GM04504 (cell line): ENCODE measurements at regions not wholly inside any gene's neighbourhood (a gene's known extent, or its start where the extent isn't known, plus 50 kb on each side); places are given as distances from the start of the nearest gene placed in this dataset.

ENCODE experiments used
- DNase-seq: peaks from one replicate; pipeline ENCODE4 v3.0.0-alpha.2; 2012; ENCODE audit warnings: low read depth

DNA sequence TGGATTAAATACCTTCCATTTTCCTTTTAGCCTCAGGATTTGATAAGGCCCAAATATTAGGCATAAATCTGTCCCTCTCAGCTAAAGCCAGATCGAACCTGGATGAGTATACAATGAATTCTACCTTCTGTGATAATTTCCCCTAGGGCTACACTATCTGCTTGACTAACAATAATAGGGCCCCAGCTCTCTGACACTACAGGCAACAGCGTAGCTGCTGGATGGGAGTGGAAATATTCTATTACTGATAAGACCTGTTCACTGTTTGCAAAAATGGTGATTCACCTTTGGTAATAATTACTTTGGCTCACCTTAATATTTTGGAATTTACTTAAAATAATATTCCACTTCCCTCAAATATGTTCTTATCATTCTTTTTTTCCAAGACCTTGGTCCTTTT is 644.2 kb upstream of the SEMA6A start:
- DNase-seq = no peak

DNA sequence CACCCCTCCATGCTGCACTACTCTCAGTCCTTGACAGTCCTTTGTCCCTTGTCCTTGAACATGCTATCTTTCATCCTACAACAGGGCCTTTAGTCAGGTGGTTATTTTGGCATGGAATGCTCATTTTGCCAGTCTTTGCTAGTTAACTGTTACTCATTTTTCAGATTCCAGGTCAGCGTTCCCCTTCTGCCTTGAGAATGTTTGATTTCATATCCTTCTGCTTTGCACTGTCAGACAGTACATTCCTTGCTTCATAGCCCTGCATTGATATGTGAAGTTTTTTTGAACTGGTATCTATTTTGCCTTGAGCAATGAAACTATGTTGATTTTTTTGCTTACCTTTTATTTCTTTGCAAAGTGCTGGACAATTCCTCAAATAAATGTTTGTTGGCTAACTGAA is 638.2 kb upstream of the SEMA6A start:
- DNase-seq = no peak

DNA sequence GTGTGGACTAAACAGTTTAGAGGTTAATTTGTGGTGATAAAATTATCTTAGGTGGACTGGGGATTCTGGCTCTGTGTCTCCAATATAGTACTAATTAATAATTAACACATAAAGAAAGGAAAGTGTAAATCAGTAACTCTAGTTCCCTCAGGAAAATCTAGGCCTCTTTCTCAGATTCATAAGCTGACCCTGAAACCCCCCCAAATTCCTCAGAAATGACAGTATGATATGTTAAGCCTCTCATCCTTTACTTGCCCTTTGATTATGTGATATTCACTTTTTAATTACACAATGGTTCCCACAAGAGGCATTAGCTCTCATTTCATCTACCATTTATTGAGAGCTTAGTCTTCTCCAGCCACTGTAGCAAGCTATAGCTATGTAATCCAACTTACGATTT is 636.2 kb upstream of the SEMA6A start:
- DNase-seq = no peak

DNA sequence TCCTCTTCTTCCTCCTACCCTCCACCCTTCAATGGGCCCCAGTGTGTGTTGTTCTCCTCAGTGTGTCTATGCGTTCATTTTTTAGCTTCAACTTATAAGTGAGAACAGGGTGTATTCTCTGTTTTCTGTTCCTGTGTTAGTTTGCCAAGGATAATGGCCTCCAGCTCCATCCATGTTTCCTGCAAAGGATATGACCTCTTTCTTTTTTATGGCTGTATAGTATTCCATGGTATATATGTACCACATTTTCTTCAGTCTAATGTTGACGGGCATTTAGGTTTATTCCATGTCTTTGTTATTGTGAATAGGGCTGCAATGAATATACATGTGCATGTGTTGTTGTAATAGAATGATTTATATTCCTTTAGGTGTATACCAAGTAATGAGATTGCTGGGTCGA is 634.9 kb upstream of the SEMA6A start:
- no peak for DNase-seq

DNA sequence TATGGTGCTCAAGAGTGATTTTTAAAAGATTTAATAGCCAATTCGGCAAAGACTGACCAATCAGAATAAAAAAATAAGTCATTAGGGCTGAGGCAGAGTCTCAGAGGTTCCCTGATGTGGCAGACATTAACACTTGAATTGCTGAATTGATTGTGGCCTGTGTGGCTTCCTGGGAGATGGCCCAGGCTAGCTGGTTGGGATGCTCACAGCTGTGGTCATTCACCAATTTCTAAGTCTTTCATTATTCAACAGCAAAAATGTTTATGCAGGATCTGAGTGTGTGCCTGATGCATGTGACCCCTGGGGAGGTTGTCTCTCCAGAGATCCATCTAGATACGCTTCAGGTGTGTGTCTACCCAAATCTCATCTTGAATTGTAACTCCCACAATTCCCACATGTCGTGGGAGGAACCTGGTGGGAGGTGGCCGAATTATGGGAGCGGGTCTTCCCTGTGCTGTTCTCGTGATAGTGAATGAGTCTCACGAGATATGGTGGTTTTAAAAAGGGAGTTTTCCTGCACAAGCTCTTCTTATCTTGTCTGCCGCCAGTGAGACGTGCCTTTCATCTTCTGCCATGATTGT is 632.6 kb upstream of the SEMA6A start:
- no peak for DNase-seq

DNA sequence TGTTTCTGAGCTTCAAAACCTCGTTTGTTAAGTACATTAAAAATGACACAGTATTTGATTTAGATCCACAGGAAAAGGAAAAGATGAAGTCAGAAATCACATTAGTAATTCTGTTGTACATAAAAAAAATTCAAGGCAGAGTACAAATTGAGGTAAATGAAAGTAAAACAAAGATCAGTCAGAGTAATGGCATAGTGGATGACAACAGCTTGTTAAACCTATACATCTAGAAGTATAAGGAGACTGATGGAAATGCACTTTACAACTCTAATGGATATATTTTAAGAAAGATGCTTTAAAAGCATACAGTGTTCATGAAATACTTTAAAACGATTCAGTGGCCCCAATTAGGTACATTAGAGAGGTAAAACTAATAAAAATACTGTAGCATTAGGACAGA is 631.3 kb upstream of the SEMA6A start:
- DNase-seq = no peak

DNA sequence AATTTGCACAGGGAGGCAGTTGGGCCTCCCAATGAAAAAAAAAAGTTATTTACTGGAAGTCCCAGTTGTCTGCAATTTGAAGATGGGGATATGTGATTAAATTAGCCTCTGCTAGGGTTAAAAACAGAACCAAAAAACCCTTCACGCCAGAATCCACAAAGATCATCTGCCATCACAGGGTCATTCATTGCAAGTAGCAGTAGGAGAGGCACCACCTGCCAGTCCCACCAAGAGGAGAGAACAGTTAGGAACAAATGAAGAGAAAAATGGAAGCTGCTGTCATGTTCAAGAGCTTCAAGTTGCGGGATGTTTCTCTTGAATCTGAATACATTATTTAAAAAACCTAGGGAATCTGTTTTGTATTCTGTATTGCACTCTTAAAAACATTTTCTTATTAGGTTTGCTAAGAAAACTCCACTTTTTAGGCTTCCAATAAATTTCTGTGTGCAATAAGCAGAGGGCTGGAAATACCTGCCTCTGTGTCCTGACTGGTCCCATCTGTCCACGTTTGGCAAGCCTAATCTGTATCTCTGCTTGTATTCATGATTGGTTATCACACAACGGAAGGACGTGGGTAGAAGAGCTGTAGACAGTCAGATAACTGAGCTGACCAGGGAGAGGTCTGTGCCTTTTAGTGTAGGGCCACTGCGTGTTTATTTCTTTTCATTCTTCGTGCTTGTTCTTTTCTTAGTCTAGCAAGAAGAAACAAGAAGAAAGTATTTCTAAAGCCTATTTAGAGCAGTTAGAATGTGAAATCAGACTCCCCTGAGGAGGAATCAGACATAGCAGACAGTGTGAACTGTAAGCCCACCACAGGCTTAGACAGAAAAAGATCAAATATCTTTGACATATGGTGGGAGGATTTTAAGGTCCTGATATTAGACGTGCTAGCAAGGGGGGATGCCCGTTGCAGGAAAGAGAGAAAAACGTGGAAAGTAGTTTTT is 630.6 kb upstream of the SEMA6A start:
- no peak for DNase-seq

DNA sequence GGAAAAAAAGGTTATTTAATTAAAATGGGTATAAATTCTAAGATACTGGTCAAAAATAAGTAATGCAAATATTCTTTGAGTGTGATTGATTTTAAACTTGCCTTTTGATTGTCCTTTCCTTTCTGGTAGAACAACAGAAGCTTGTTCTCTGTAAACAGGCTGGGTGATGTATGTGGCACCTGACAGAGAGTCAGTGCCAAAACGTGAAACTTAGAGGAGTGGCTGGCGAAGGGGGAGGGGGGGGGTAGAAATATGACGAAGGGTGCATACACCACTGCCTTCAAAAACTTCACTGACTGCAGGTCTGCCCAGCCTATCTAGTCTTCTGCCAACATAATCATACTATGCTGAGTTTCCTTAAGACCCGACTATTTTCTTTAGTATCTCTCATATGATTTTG is 629.8 kb upstream of the SEMA6A start:
- no peak for DNase-seq

DNA sequence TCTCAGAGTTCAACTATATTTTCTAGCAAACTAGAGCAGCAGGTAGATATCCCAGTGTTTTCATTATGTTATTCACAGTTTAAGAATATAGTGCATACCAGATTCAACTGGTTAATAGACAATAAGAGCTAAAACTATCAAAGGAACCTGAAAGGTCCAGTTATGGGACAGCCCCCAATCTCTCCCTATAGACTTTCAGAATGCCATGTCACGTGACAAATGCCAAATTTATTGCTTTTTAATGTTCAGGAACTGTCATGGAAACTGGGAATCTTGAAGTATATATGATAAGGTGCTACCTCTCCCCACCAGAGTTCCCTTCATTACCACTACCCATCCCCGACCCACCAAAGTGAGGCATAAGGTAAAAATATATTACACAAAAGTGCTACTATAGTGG is 629.0 kb upstream of the SEMA6A start:
- no peak for DNase-seq

DNA sequence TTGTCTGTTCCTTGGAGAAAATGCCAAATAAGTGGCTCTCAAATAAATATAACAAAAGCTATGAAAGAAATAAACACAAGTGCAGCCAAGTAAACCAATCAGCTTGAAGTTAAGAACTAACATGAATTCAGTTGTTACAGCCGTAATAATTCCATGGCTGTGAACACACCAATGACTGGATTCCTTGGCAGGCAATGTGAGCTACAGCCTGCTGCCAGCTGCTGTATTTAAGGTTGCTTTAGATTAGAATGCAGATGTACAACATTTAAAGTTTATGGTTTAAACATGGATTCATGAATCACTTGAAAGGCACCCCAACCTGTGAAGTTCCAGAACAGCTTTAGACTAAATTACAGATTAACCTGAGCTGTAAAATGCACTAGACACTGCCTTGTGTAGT is 626.4 kb upstream of the SEMA6A start:
- DNase-seq = peak; percentile 1

DNA sequence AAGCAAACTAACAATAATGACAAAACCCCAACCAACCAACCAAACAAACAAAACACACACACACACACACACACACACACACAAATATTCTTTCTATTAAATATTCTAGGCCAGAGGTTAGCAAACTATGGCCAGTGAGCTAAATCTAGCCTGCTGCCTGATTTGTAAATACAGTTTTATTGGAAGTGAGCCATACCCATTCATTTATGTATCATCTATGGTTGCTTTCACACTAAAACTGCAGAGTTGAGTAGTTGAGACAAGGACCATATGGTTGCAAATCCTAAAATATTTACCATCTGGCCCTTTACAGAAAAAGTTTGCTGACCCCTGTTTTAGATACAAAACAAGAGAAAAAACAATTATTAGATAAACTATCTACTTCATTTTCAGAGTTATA is 620.5 kb upstream of the SEMA6A start:
- DNase-seq = no peak

DNA sequence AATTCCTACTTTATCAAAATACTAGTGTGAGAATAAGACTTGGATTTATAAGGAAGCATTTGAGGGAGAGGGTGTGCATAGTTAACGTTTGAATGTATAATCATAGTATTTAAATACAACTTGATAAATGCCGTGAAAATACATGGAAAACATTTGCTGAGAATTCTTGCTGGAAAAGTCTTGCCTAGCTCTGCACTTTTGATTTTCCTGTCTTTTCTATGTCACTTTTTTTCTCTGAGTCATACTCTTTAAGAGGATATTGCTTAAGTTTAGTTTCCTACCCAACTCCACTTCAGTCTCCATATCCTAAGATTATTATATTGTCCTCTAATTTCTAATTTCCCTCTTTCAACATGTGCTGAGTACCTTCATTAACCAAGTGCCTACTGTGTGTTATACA is 616.6 kb upstream of the SEMA6A start:
- DNase-seq = no peak

DNA sequence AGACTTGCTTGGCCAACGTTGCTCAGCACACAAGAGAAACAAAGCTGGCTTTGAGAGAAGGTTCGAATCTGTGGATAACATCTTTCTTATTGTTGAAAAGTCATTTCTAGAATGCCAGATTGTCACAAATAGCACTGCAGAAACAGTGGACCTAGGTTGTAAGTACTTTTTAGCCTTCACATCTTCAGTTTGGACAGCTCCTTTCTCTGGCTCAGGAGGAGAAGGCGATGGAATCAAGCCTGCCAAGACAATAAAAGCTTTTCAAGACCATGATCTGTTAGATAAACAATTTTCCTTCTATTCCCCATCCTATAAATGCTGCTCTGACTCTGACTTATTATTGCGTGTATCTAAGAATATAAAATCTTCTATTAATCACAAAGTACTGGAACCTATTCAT is 615.2 kb upstream of the SEMA6A start:
- no peak for DNase-seq

DNA sequence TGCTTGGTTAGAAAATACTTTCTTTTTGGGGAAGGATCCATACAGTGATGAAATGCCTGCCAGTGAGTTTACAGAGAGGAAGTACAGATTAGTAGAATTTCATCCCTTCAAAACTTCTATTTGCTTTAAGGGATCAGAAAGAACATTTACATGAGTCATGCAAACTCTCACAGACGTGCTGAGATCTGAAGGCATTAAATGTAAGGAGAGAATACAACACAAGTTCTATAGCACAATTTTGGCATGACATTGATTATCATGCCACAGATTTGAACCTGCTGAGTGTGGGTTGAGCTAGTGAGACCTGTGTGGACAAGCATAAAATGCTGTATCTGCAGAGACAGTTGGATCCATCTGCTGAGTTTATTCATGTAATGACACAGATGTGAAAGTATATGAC is 613.6 kb upstream of the SEMA6A start:
- no peak for DNase-seq

DNA sequence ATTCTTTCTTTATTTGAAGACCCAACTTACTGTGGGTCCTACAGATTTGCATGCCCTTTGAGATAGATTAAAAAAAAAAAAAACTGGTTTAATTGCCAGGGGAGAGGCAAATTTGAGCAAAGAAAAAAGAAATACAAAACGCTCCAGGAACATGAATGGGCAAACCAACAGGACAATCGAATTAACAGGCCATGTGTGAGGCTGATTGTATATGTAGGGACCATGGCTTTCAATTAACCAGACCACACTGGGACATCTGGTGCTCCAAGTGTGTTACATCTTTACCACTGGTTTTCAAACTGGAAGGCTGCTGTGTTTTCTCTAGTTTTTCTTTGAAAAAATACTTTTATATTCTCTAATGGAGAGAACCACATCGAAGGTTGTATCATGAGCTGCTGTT is 612.1 kb upstream of the SEMA6A start:
- DNase-seq = no peak

DNA sequence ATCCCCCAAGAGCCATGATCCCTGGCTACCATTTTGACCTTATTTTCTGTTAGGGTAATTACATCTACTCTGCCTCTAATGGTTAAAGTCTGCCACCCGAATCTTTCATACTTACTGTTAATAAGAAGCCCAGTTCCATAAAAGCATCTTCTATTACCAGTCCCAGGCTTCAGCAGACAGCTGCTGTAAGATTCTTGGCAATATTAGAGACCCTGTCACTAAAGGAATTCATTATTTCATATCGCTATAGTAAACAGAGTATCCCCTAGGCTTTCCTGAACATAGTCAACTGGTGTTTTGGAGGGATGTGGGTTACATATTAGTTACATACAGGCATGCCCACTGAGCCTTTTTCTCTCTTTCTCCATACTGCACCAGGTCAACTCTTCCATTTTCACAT is 608.7 kb upstream of the SEMA6A start:
- no peak for DNase-seq

DNA sequence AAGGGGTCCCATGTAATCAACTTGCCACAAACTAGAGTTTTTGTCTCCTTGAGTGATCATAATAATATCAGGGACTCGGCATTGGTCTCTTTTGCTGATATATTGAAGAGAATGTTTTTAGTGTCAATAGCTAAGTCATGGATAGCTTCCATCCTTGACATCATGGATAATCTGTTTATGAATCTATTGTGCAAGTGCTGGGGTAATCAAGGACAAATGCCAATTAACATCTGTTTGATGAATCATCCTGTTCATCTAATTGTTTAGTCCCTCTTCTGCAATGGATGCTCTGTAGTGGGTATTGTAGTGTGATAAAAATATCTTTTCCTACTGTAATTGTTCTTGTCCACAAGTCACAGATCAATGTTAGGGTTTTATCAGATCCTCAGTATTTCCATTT is 607.5 kb upstream of the SEMA6A start:
- DNase-seq = no peak

DNA sequence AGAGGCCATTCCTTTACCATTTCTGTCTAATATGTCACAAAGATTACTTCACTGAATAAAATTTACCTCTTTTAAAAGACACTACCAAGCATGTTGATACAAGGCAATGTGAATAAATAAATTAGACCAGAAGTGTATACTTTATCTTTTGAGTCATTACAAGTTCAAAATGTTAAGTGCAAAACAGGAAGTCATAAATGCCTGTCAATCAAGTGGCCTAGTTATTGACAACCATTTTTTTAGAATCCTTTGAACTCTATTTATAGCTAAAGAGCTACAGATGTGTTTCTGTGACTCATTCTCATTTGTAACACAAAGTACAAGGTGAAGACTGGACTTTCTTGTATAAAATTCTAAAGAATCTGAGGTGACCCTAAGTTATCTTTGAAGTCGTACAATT is 602.7 kb upstream of the SEMA6A start:
- DNase-seq = no peak

DNA sequence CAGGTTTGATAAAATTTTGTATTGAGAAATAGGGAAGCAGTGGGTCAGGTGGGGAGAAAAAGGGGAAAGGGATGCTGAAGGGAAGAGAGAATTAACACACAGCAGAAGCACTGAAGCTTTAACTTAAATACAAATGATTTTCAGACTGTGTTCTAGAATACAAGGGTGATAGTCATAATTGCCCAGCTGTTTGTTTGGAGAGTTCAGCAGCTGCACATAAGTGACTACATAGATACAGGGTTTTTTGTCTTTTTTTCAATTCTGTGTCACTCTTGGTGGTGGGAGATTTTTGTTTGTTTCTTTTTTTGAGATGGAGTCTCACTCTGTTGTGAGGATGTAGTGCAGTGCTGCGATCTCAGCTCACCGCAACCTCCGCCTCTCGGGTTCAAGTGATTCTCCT is 590.4 kb upstream of the SEMA6A start:
- no peak for DNase-seq

DNA sequence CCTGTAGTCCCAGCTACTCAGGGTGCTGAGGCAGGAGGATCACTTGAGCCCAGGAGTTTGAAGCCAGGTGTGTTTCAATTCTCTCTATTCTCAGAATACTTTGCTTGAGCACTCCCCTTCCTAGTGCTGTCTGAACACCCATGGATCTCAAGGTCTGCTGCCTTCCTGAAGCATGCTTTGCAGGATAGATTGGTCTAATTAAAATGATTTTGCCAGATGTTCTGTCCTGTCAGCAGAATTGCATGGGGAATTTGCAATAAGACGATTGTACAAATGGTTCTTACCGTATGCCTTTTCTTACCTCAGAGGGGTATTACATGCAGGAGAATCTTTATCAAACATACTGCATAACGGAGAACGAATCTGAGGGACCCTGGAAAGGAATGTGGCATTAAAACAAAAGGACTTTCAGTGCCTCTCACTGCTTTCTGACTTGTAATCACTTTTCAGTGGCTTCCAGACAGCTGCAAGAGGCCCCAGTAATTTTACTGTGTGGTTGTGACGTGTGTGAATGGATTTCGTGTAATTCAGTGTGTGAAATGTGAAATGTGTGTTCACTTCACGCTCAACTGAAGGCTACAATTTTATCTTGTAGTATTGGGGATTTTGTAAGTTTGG is 587.2 kb upstream of the SEMA6A start:
- DNase-seq = no peak

DNA sequence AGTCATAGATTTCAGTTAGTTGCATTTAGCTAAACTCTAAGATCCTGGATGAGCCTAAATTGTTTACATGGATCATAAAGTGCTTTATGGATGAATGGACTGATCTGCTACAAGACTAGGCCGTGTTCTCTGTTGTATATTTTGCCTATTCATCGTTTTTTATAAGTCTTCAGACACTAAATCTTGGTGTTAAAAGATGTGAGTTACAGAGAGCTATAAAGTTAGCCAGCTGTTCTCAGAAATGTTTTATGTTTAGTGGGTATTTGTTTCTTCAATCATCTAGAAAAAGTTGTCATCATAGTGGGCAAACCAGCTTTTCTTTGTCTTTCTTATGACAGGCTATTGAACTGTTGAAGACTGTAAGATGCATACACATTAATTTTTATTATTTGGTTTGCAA is 585.8 kb upstream of the SEMA6A start:
- no peak for DNase-seq

DNA sequence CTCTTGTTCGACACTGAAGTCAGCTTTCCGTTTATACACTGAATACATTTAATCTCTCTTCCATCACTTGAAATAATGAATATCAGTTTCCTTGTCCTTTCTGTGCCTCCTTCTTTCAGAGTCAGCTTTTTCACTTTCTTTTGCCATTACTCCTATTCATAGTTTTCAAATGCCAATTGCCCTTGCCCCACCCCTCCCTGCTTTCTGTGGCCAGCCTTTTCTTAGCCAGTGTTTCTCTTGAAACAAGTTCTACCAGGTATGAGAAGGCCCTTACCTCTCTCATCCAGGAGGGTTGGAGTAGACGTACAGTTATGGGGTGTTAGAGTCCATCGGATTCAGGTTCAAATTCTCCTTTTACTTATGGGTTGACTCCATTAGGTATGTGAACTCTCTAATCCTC is 574.7 kb upstream of the SEMA6A start:
- no peak for DNase-seq

DNA sequence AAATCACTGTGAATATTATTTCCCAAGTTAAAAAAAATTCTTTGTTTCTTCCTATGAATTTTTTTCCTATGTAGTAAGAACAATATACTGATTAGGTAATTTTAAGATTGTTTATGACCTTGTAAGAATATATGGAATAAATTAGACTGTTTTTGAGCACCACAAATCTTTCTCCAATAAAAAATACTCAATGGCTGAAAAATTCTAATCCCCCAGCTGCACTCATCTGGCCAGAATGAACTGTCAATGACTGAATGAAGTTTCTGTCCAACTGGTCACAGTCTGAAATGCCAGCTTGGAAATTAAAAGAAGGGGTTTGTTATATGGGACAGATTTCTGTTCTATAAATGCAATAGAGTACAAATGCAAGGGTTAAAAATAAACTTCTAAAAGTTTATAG is 569.5 kb upstream of the SEMA6A start:
- DNase-seq = no peak

DNA sequence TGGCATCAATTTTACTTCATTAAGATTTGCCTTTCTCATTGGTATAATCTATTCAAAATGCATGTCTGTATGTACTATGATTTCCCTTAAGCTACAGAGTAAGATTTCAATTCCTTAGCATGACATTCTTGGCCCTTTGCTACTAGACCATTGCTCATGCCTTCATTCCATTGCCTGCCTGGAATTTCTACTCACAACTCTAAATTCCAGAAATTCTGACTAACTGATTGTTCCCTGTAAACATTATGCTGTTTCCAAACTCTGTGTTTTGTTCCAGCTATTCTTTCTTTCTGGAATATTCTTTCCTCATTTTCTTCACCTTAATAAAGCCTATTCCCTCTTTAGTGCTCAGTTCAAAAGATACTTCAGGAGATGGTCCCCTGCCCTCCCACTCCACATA is 568.8 kb upstream of the SEMA6A start:
- no peak for DNase-seq
